ENCODE measurements at regions not wholly inside any gene's neighbourhood (a gene's known extent, or its start where the extent isn't known, plus 50 kb on each side); places are given as distances from the start of the nearest gene placed in this dataset.

GRCh38 chr13:31461923-31462322, 262.1 kb downstream of the B3GLCT start:
- no peaks in the 10 kb centered on the region for H3K36me3 Mint-ChIP-seq
- H3K27me3 Mint-ChIP-seq = no peaks in the 10 kb centered on the region
- H3K27ac Mint-ChIP-seq = no peak overlapping the region
- DNase-seq (ENCODE audit: low spot score in 2 of 2) = no peak
- no peak overlapping the region for H3K4me3 Mint-ChIP-seq
- no peaks in the 10 kb centered on the region for H3K9me3 Mint-ChIP-seq
- no peak for ATAC-seq (ENCODE audit: low read depth)
- no peaks in the 10 kb centered on the region for H3K4me1 Mint-ChIP-seq

DNA sequence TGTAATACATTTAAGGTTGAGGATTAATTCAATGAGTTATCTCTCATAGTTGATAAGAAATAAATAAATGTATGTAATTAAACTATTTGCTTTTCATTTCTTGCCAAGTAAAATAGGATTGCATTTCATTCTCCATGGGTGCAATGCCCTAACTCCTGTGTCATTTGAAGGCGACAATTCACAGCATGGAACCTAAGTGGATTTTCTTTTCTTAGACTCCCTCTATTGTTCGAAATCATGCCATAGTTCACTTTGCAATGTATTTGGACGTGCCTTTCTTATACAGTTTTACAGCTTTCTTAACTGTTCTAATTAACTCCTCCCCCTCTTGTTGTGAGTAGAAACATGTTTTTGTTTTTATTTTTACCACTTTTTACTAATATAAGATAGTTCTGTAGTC, 263.0 kb downstream of the B3GLCT start:
- Mint-ChIP-seq H3K36me3 (no peaks in the 10 kb centered on the region), H3K4me1 (no peaks in the 10 kb centered on the region), H3K27me3 (peaks cover 2% of the 10 kb centered on the region), H3K9me3 (no peaks in the 10 kb centered on the region), H3K27ac (no peak overlapping the region), H3K4me3 (no peak overlapping the region)
- ATAC-seq (ENCODE audit: low read depth) = no peak
- DNase-seq (ENCODE audit: low spot score in 2 of 2) = no peak

- Mint-ChIP-seq H3K27ac (no peak overlapping the region), H3K9me3 (no peaks in the 10 kb centered on the region), H3K27me3 (peaks cover 2% of the 10 kb centered on the region), H3K4me3 (no peak overlapping the region), H3K36me3 (no peaks in the 10 kb centered on the region), H3K4me1 (no peaks in the 10 kb centered on the region)
- ATAC-seq (ENCODE audit: low read depth) (no peak), DNase-seq (ENCODE audit: low spot score in 2 of 2) (no peak)
Measured at GRCh38 chr13:31468114-31468902, 268.5 kb downstream of the B3GLCT start.

GRCh38 chr13:31469377-31469776, 269.6 kb downstream of the B3GLCT start:
- no peak for DNase-seq (ENCODE audit: low spot score in 2 of 2)
- Mint-ChIP-seq H3K4me3 (no peak overlapping the region), H3K27ac (no peak overlapping the region), H3K9me3 (no peaks in the 10 kb centered on the region), H3K4me1 (no peaks in the 10 kb centered on the region), H3K27me3 (peaks cover 2% of the 10 kb centered on the region), H3K36me3 (no peaks in the 10 kb centered on the region)
- no peak for ATAC-seq (ENCODE audit: low read depth)

DNA sequence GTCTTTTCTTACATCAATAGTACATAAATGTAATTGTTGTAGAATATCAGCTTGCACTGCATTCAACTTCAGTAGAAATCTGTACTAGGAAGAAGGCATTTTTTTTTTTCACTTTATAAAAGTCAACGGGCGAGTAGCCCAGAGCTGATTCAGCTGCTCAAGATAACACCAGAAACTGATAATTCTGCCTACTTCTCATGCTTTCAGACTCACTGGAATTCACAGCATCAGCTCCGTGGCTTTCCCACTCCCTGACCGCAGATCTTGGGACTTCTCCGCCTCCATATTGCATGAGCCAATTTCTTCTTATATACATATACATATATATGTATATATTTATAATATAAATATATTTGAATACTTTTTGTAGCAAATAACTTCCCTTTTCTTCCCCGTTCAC, 263.1 kb upstream of the RXFP2 start:
- H3K36me3 Mint-ChIP-seq = no peaks in the 10 kb centered on the region
- H3K4me3 Mint-ChIP-seq = no peak overlapping the region
- H3K27ac Mint-ChIP-seq = no peak overlapping the region
- no peaks in the 10 kb centered on the region for H3K4me1 Mint-ChIP-seq
- H3K27me3 Mint-ChIP-seq = peaks cover 3% of the 10 kb centered on the region
- ATAC-seq (ENCODE audit: low read depth) (no peak), DNase-seq (ENCODE audit: low spot score in 2 of 2) (no peak)
- no peaks in the 10 kb centered on the region for H3K9me3 Mint-ChIP-seq

- Mint-ChIP-seq H3K36me3 (no peaks in the 10 kb centered on the region), H3K27me3 (peaks cover 3% of the 10 kb centered on the region), H3K27ac (no peak overlapping the region), H3K4me1 (no peaks in the 10 kb centered on the region), H3K9me3 (no peaks in the 10 kb centered on the region), H3K4me3 (no peak overlapping the region)
- ATAC-seq (ENCODE audit: low read depth) (no peak), DNase-seq (ENCODE audit: low spot score in 2 of 2) (no peak)
Measured at GRCh38 chr13:31476753-31477152, 262.6 kb upstream of the RXFP2 start.

DNA sequence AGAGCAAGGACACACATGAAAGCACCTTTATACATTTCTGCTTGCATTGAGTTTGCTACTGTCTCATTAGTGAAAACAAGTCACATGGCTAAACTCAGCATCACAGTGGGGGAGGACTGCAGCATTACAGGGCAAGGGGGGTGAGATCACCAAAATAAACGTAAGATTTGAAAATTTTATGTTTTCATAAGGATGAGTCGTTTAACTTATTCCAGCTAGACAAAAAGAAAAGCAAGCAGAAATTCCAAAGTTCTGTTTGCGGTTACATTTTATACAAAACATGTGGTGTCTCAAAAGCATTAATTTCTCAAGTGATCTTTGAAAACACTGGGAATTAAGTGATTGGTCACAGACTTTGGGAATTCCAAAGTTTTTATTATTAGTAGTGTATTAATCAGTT, 261.4 kb upstream of the RXFP2 start:
- Mint-ChIP-seq H3K4me3 (no peak overlapping the region), H3K27ac (no peak overlapping the region), H3K4me1 (no peaks in the 10 kb centered on the region), H3K27me3 (peaks cover 3% of the 10 kb centered on the region), H3K36me3 (no peaks in the 10 kb centered on the region), H3K9me3 (no peaks in the 10 kb centered on the region)
- DNase-seq (ENCODE audit: low spot score in 2 of 2) (no peak), ATAC-seq (ENCODE audit: low read depth) (no peak)

GRCh38 chr13:31485183-31485582, 254.1 kb upstream of the RXFP2 start:
- H3K4me1 Mint-ChIP-seq = no peaks in the 10 kb centered on the region
- ATAC-seq (ENCODE audit: low read depth) = no peak
- H3K9me3 Mint-ChIP-seq = no peaks in the 10 kb centered on the region
- H3K27ac Mint-ChIP-seq = no peak overlapping the region
- H3K36me3 Mint-ChIP-seq = no peaks in the 10 kb centered on the region
- H3K27me3 Mint-ChIP-seq = no peaks in the 10 kb centered on the region
- no peak for DNase-seq (ENCODE audit: low spot score in 2 of 2)
- no peak overlapping the region for H3K4me3 Mint-ChIP-seq

GRCh38 chr13:31485651-31486051, 253.7 kb upstream of the RXFP2 start:
- Mint-ChIP-seq H3K36me3 (no peaks in the 10 kb centered on the region), H3K4me1 (no peaks in the 10 kb centered on the region), H3K4me3 (no peak overlapping the region), H3K9me3 (no peaks in the 10 kb centered on the region), H3K27ac (no peak overlapping the region), H3K27me3 (no peaks in the 10 kb centered on the region)
- DNase-seq (ENCODE audit: low spot score in 2 of 2) (no peak), ATAC-seq (ENCODE audit: low read depth) (no peak)

- DNase-seq (ENCODE audit: low spot score in 2 of 2) (no peak), ATAC-seq (ENCODE audit: low read depth) (no peak)
- Mint-ChIP-seq H3K27ac (no peak overlapping the region), H3K27me3 (no peaks in the 10 kb centered on the region), H3K36me3 (no peaks in the 10 kb centered on the region), H3K4me3 (no peak overlapping the region), H3K4me1 (no peaks in the 10 kb centered on the region), H3K9me3 (peaks cover 12% of the 10 kb centered on the region)
Measured at GRCh38 chr13:31495336-31495735, 244.0 kb upstream of the RXFP2 start.

DNA sequence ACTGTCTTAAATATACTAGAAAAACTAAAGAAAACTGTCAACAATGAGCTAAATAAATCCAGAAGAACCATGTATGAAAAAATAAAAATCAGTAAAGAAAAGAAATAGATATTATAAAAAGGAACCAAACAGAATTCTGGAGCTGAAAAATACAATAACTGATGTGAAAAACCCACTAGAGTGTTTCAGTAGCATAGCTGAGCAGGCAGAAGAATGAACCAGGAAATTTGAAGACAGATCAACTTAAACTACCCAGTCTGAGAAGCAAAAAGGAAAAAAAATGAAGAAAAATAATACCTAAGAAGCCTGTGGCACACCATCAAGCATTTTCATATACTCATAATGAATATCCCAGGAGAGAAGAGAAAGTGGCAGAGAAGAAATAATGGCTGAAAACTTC, 240.1 kb upstream of the RXFP2 start:
- Mint-ChIP-seq H3K4me3 (no peak overlapping the region), H3K27ac (no peak overlapping the region), H3K27me3 (no peaks in the 10 kb centered on the region), H3K9me3 (peaks cover 17% of the 10 kb centered on the region), H3K36me3 (peaks cover 2% of the 10 kb centered on the region), H3K4me1 (no peaks in the 10 kb centered on the region)
- DNase-seq (ENCODE audit: low spot score in 2 of 2) (no peak), ATAC-seq (ENCODE audit: low read depth) (no peak)

GRCh38 chr13:31503626-31504025, 235.7 kb upstream of the RXFP2 start:
- no peak overlapping the region for H3K27ac Mint-ChIP-seq
- H3K4me3 Mint-ChIP-seq = no peak overlapping the region
- H3K9me3 Mint-ChIP-seq = peaks cover 9% of the 10 kb centered on the region
- ATAC-seq (ENCODE audit: low read depth) (no peak), DNase-seq (ENCODE audit: low spot score in 2 of 2) (no peak)
- peaks cover 2% of the 10 kb centered on the region for H3K27me3 Mint-ChIP-seq
- peaks cover 2% of the 10 kb centered on the region for H3K36me3 Mint-ChIP-seq
- no peaks in the 10 kb centered on the region for H3K4me1 Mint-ChIP-seq

GRCh38 chr13:31504918-31505317, 234.4 kb upstream of the RXFP2 start:
- DNase-seq (ENCODE audit: low spot score in 2 of 2) (no peak), ATAC-seq (ENCODE audit: low read depth) (no peak)
- Mint-ChIP-seq H3K9me3 (peaks cover 5% of the 10 kb centered on the region), H3K36me3 (peaks cover 2% of the 10 kb centered on the region), H3K27me3 (peaks cover 4% of the 10 kb centered on the region), H3K27ac (no peak overlapping the region), H3K4me3 (no peak overlapping the region), H3K4me1 (no peaks in the 10 kb centered on the region)

- ATAC-seq (ENCODE audit: low read depth) (no peak), DNase-seq (ENCODE audit: low spot score in 2 of 2) (no peak)
- H3K4me1 Mint-ChIP-seq = no peaks in the 10 kb centered on the region
- no peak overlapping the region for H3K4me3 Mint-ChIP-seq
- H3K36me3 Mint-ChIP-seq = no peaks in the 10 kb centered on the region
- peaks cover 9% of the 10 kb centered on the region for H3K27me3 Mint-ChIP-seq
- no peak overlapping the region for H3K27ac Mint-ChIP-seq
- peaks cover 1% of the 10 kb centered on the region for H3K9me3 Mint-ChIP-seq
Measured at GRCh38 chr13:31512331-31512730, 227.0 kb upstream of the RXFP2 start.

DNA sequence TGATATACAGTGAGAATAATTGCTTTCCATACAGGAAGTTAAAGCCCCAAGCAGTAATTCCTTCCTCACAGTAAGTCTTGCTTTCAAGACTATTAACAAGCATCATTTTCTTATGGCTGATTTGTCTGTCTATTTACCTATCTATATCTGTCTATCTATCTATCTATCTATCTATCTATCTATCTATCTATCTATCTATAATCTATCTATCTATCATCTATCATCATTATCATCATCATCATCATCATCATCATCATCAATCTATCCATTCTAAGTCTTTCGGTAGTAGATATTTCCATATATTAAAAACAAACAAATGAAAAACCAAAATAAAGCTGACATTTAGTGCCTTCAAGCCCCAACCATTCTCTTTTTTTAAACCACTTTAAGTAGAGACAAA, 224.4 kb upstream of the RXFP2 start:
- no peak for DNase-seq (ENCODE audit: low spot score in 2 of 2)
- no peak for ATAC-seq (ENCODE audit: low read depth)
- H3K36me3 Mint-ChIP-seq = no peaks in the 10 kb centered on the region
- peaks cover 1% of the 10 kb centered on the region for H3K9me3 Mint-ChIP-seq
- H3K4me1 Mint-ChIP-seq = no peaks in the 10 kb centered on the region
- H3K27me3 Mint-ChIP-seq = peaks cover 5% of the 10 kb centered on the region
- no peak overlapping the region for H3K4me3 Mint-ChIP-seq
- no peak overlapping the region for H3K27ac Mint-ChIP-seq
